HG02970 (cell line): ENCODE measurements at regions not wholly inside any gene's neighbourhood (a gene's known extent, or its start where the extent isn't known, plus 50 kb on each side); places are given as distances from the start of the nearest gene placed in this dataset.

Experiments used
- ATAC-seq: cut with Tn5 transposase; IDR thresholded peaks from one replicate; pipeline ENCODE4 v1.9.1; 2021; ENCODE audit warnings: mild to moderate bottlenecking, moderate library complexity, moderate number of reproducible peaks; ENCODE audit not compliant: unreplicated experiment, low FRiP score

DNA sequence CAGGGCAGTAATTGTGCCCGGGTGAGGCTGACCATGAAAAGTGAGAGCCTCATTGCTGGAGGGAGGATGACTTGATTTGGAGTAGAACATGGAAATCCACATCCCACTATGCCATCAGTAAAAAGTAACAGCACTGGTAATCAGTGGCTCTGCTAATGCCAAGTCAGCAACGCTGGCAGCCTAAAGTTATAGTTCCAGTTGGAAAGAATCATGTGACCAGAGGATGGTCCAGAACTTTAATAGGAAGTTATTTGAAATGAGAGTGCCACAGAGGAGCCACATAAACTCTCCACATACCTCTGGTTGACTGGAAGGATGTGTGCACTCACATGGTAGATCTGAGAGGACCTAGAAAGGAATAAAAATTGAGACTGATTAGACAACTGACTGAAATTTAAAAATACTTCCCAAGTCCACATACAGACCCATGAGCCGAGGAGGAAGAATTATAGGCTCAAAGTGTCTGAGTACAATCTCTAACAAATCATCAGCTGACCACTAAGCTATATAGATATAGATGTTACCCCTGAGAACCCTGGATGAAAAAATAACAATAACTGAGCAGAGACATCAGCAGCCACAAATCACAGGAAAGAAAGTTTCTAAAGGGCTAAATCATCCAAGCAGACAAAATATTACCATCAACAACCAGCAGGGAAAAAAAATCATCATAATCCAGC, 346.8 kb downstream of the STK39 start:
- ATAC-seq: no peak

DNA sequence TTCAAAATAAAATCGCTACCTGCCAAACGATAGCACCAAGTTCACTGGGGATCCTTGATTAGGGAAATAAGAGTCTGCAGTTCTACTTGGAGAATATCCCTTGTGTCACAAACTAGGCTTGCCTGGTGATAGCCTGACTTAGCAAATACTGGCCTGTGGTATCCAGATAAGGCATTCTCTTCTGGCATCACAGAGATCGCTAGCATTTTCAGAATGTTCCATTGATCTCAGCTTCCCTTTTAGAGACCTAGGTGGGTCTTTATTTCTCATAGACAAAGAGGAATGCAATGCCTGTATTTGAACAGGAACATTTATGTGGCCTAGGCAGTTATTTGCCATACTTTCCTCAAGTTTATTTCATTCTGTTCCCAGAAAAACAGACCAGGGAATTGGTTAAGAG, 349.1 kb downstream of the STK39 start:
- no peak for ATAC-seq

DNA sequence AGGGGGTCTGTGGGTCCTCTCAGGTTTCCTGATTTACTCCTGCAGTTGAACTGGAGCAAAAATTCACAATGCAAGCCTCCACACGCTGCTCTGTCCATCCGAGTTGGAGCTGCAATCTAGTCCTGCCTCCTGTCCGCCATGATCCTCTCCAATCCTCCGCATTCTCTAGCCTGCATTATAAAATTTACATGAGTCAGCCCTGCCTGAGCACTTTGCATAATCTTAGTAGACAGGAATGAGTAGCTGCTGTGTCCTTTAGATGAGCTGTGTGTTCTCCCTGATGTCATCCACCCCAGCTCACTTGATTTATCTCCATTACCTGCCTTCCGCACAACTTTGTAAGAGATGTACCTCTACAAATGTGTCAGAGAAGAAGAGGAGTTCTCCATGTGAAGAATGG, 355.6 kb downstream of the STK39 start:
- no peak for ATAC-seq

GRCh38 chr2:167890739-167891138, 356.7 kb downstream of the STK39 start:
- no peak for ATAC-seq

DNA sequence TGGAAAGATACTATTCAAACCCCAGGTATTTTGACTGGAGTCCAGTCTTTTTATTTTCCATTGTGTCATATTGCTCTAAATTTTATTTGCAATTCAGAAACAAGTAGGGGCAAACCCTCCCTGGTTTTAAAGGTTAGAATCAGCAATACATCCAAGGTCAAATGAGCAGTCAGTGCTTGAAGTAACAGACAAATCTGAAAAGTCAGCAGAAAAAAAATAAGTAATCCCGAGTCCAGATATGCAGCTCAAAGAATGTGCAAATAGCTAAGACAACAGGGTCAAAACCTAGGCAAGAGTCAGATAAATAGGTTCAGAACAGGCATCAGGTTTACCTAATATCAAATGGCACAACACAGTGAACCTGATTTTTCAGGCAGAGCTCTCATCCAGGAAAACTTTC, 367.0 kb downstream of the STK39 start:
- ATAC-seq: no peak

DNA sequence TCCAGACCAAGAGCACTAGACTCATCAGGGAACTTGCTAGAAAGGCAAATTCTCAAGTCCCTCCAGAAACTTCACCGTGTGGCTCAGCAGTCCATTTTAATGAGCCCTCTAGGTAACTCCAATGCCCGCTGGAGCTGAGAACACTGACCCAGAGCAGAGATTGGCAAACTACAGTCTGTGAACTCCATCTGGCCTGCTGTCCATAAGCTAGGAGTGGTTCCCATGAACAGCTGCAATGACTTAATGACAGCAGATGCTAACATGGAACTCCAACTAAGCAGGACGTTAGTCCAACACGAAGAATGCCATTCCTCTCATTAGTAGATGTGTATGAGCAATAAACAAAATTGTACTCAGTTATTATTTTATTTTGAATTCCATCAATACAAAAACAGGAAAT, 371.9 kb downstream of the STK39 start:
- no peak for ATAC-seq

DNA sequence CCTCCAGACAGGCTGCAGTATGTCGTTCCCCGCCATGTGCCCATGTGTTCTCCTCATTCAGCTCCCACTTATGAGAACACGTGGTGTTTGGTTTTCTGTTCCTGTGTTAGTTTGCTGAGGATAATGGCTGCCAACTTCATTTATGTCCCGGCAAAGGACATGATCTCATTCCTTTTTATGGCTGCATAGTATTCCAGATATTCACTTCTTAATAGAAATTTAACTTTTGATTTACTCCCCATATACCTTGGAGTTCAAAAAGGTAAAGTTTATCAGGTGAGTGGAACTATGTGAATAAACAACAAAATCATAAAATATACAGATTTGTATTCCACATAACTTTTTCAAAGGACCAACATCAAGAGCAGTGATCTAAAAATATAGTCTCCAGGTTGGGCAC, 372.6 kb downstream of the STK39 start:
- no peak for ATAC-seq

- no peak for ATAC-seq
These were observed 376.1 kb downstream of the STK39 start for GRCh38 chr2:167871286-167871685.

GRCh38 chr2:167869200-167869599, 378.2 kb downstream of the STK39 start:
- ATAC-seq: no peak

GRCh38 chr2:167863377-167863776, 384.0 kb downstream of the STK39 start:
- no peak for ATAC-seq

DNA sequence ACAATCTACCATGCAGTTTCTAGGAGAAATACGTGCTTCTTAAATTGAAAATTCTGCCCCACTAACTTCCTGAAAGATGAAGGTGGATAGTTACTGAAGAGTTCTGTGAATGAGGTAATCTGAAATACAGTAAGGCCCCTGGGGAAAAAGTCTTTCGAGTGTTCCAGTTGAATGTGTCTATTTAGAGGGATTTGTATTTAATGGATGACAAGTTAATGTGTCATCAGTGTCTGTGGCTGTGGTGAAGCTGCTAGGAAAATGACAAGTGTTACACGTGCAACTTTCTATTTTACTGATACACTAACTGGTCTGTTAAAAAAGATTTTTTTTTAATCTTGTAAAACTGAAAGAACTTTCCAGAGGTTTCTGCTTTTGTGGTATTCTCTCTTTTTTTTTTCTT, 384.6 kb downstream of the STK39 start:
- peak; percentile 72 for ATAC-seq

GRCh38 chr2:167862296-167862695, 385.1 kb downstream of the STK39 start:
- ATAC-seq: peak; percentile 6

DNA sequence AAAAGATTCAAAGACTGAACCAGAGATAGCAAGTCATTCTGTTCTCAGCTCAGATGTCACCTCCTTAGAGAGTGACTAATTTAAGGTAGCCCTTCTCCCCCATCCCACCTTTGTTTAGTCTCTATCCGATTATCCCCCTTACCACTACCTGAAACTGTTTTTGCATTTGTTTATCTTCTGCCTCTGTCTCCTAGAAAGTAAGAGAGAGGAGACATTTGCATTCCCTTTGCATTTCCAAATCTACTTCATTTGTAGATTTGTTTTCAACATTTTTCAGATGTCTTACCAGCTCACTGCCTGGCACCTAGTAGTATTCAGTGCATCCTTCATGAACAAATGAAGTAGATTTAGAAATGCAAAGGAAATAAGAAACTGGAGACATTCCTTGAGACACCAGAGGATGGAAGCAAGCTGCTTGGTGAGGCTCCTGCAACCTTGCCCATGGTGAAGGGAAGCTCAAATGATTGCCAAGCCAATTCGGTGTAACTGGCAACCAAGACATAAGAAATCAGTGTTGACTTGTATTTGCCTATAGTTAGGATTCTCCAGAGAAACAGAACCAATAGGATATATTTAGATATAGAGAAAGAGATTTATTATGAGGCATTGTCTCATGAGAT, 385.7 kb downstream of the STK39 start:
- no peak for ATAC-seq

GRCh38 chr2:167860082-167860481, 387.3 kb downstream of the STK39 start:
- peak; percentile 12 for ATAC-seq

- no peak for ATAC-seq
These were observed 387.7 kb downstream of the STK39 start for GRCh38 chr2:167859676-167860075.

DNA sequence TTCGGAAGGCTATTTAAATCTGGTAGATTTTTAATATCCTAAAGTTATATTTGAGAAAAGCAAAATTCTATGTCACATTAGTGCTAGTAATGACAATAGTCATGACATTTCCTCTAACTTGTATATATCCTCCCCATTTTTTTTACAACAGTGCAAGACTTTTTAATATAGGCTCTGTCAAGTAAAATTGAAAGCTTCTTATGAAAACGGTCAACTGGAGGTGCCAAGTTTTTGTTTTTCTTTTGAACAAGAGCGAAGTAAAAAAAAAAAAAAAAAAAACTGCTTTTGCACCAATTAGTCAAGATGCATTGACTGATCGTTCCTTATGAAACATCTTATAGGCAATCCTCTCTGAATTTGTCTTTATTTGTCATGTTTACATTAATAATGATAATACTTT, 389.3 kb downstream of the STK39 start:
- ATAC-seq: no peak

GRCh38 chr2:167857416-167857815, 390.0 kb downstream of the STK39 start:
- no peak for ATAC-seq

DNA sequence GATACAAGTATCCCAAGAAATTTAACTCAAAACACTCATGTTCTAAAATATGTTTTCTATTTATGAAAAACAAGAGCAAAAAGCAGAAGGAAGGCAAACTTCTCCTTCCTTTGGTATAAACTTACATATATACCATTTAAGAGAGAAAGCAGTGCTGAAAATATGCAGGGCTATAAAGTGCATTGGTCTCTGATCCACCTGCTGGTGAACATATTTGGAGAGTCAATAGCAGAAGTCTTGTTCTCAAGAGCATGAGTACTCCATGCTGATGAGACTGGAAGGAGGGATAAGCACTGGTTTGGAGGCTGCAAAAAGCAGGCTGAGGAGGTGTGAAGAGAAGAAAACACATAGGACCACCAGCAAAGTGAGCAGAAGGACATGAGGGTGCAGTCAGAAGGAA, 391.2 kb downstream of the STK39 start:
- ATAC-seq: no peak

GRCh38 chr2:167855211-167855610, 392.2 kb downstream of the STK39 start:
- no peak for ATAC-seq

DNA sequence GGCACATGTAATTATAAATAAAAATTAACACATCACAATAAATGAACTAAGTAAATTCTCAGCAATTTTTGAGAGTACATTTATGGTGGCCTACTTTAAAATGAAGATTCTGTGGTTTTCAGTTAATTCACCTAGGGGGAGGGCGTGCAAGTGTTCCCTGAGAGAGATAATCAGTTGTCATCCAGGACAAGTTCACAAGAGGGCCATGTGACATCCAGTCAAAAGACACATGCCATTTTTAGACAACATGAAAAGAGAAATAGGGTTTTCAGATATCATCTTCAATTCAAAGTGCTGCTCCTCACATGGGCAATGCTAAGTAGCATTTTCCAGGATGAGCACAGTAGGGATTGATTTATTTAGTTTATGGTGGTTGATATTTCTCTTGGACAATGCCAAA, 393.7 kb downstream of the STK39 start:
- ATAC-seq: no peak

GRCh38 chr2:167851876-167852275, 395.5 kb downstream of the STK39 start:
- no peak for ATAC-seq

GRCh38 chr2:167851323-167851860, 396.0 kb downstream of the STK39 start:
- ATAC-seq: no peak
